A172 (cell line): ENCODE measurements at regions not wholly inside any gene's neighbourhood (a gene's known extent, or its start where the extent isn't known, plus 50 kb on each side); places are given as distances from the start of the nearest gene placed in this dataset.
"Not testable (repeated sequence)": the region's sequence is repeated elsewhere in the genome, so short reads cannot be mapped to it uniquely, and the experiment has no call there.

ENCODE experiments used
- DNase-seq: peaks from one replicate; pipeline ENCODE4 v3.0.0-alpha.2; 2015; ENCODE audit warnings: low spot score

DNA sequence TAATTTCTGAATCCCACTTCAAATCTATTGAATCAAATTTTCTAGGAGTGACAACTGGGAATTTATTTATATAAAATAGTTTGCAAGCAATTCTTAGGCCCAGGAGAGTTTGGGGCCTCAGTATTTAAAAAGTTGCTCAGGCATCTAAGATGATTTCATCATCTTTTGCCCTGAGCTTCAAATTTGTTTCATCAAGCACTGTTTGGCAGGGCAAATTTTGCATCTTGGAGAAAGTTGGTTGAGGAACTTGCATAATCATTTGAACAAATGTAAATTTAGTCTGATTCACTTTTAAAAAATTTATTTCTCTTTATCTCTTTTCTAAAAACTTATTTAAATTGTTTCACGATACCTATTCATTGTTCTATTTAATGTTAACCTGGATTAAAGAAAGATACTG is 702.8 kb downstream of the SI start:
- DNase-seq = no peak

DNA sequence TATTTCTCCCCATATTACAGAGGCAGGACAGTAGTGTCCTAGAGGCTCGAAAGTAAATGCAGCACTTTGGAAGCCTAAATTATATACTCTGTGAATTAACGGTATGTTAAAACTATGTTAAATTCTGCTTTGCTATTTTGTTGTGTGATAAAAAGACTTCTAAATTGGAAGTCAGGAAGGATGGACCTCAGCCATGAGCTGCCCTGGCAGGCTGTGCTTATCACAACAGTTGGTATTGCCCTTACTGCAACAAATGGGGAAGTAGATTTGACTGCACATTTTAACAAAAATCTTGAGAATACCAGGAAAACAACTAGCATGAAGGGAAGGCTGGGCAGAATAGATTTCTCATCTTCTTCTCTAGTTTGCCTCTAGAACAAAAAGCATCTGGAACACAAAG is 706.6 kb downstream of the SI start:
- DNase-seq = no peak

- no peak for DNase-seq
Observed at GRCh38 chr3:164370970-164371369, 707.3 kb downstream of the SI start.

GRCh38 chr3:164365242-164365641 is 713.1 kb downstream of the SI start:
- no peak for DNase-seq

DNA sequence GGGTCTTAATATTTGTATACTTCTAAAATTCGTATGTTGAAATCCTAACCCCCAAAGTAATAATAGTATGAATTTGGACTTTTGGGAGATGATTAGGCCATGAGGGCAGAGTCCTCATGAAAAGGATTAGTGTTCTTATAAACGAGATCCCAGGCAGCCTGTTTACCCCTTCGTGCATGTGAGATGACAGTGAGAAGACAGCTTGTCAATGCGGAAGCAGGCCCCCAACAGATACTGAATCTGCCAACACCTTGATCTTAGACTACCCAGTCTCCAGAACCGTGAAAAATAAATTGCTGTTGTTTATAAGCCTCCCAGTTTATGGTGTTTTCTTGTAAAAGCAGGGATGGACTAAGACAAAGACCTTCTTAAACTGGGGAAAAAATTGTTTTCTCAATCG is 714.2 kb downstream of the SI start:
- DNase-seq = no peak

- DNase-seq = no peak
Observed at GRCh38 chr3:164360738-164361406, 717.4 kb downstream of the SI start.

DNA sequence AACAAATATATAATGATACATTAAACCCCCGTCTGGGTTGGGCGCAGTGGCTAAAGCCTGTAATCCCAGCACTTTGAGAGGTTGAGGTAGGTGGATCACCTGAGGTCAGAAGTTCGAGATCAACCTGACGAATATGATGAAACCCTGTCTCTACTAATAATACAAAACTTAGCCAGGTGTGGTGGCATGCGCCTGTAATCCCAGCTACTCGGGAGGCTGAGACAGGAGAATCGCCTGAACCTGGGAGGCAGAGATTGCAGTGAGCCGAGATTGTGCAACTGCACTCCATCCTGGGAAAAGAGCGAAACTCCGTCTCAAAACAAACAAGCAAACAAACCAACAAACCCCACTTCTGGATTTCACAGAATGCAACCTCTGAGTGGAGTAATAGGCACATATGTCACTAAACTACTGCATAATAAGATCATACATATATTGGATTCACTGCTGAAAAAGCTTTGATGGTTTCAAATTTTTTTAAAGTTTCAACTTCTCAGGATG is 718.2 kb downstream of the SI start:
- DNase-seq = no peak

DNA sequence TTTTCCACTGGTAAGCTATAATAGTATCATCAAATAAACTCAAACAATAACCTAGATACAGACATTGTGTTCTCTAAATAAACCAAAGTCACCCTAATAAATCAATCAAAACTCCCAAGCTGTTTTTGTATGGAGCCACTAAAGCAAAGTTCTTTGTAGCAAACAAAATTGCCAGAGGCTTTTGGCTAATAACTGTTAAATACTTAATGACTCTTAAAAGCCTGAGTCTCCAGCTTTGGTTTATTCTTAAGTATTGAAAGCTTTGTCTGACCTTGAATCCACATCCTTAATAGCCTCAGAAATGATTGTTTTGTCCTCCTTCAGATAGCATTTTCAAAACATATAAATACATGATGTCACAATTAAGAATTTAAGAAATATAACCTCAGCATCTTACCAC is 725.3 kb downstream of the SI start:
- no peak for DNase-seq

GRCh38 chr3:164351131-164351530 is 727.2 kb downstream of the SI start:
- peak; percentile 62 for DNase-seq

DNA sequence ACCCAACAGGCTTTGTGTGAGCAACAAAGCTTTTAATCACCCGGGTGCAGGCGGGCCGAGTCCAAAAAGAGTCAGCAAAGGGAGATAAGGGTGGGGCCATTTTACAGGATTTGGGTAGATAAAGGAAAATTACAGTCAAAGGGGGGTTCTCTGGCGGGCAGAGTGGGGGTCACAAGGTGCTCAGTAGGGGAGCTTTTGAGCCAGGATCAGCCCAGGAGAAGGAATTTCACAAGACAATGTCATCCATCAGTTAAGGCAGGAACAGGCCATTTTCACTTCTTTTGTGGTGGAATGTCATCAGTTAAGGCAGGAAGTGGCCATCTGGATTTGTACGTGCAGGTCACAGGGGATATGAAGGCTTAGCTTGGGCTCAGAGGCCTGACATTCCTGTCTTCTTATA is 736.1 kb downstream of the SI start:
- peak; percentile 30 for DNase-seq

GRCh38 chr3:164341086-164341485 is 737.2 kb downstream of the SI start:
- DNase-seq = no peak

GRCh38 chr3:164340273-164340672 is 738.0 kb downstream of the SI start:
- DNase-seq = no peak

DNA sequence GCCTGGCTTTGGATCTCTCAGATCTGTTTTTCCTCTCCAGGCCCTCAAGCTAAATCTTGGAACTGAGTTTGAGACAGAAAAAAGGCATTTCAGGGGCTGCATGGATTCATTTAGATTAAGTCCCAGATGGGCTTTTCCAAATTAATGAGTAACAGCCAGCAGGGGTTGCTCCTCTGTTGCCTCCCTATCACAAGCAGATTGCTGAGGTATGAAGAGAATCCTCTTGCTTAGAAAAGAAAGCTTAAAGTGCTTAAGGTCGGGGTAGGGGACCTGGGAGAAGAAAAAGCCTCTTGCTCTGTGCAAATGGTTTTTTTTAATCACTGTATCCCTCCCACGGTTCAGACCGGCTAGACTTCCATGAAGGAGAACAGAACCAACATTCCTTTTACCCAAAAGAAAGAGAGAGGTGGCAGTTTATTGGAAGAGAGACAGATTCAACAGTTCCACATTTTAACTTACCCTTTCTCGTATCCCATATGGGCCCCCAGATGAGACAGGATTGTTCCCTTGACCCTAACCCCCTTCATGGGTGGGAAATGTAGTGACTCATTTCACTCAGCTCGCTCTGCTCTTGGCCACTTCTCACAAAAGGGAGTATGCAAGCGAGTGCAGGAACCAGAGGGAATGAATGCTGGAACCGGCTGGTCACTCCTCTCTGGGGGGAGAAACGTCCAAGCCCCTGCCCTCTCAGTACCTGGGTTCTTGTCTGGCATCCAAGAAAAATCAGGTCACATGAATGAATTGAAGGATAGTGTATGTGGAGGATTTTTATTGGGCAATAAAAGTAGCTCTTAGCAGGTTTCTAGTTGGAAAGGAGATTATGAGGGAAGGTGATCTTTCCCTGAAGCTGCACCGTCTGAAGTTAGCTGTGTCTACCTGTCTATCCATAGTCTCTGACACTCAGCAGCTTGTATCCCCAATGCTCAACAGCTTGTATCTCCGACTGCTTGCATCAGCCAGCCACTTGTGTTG is 745.2 kb downstream of the SI start:
- no peak for DNase-seq

DNA sequence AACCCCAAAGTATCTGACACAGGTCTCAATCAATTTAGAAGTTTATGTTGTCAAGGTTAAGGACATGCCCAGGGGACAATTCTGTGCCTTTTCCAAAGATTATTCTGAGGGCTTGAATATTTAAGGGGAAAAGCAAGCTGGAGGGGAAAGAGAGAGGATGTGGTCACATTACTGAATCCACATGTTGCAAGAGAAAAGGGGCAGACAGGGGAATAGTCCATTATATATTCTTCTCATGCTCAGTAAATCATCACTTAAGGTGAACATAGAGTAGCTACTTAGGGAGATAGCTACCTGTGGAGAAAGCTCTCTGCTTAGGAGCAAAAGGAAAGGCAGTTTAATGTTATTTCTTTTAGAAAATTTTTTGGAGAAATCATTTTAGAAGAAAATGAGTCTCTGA is 751.6 kb downstream of the SI start:
- DNase-seq = no peak

DNA sequence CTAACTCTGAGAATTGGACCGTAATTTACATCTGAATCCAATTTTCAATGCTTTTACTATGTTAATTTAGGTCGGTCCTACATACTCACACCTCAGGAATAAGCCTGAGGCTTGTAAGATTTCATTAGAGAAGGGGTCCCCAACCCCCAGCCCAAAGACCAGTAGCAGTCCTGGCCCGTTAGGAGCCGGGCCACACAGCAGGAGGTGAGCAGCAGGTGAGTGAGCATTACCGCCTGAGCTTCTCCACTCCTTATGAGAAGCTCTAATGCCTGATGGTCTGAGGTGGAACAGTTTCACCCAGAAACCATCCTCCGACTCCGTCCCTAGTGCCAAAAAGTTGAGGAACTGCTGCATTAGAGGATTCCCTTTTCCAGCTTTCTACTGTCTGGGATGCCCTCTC is 757.3 kb downstream of the SI start:
- DNase-seq = no peak

- no peak for DNase-seq
Observed at GRCh38 chr3:164306042-164306441, 772.3 kb downstream of the SI start.

GRCh38 chr3:164303894-164304293 is 774.4 kb downstream of the SI start:
- DNase-seq = no peak

DNA sequence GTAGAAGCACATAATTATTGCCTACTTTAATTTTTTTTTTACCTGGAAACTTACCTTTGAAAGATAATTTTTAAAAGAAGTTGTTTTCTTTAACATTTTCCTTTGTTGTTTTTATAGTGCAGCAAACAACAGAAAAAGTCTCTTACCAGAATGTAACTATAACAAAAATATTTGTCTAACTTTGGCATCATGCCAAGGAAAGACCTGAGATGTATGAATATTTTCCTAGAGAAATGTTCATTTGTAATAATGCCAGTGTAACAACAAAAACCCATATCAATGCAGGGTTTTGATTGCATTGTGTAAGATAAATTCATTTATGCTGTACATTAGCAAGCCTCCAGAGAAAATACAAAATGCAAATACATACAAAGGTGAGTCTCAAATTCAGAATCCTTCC is 775.7 kb downstream of the SI start:
- DNase-seq = no peak

- DNase-seq = not testable (repeated sequence)
Observed at GRCh38 chr3:164291486-164291885, 786.8 kb downstream of the SI start.

DNA sequence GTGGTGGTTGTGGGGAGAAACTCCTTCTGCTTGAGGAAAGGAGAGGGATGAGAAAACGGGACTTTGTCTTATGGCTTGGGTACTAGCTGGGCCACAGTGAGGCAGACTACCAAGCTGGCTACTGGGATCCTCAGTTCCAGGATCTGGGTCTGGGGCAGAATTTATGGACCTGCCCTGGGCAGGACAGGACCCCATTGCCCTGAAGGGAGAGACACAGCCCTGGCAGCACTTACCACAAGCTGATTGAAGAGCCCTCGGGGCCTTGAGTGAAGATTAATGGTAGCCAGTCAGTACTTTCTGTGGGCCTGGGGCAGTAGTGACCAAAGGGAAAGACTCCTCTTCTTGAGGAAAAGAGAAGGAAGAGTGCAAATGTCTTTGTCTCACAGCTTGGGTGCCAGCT is 799.7 kb downstream of the SI start:
- no peak for DNase-seq

DNA sequence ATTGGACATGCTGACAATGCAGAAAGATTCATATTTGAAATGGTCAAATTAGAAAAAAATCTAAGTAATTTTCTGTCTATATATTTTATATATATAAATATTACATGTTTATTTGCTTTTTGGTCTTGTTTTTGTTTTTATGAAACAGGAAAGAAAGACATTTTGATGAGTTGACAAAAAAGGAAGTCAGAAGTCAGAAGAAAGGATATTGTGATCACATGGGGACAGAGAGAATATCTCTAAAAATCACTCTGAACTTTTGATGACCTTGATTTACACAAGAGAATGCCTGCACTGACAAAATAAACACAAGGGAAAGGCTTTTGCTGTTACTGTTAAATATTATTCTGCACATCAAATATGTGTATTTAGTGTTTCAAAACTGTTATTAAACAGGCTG is 811.2 kb downstream of the SI start:
- DNase-seq = no peak

DNA sequence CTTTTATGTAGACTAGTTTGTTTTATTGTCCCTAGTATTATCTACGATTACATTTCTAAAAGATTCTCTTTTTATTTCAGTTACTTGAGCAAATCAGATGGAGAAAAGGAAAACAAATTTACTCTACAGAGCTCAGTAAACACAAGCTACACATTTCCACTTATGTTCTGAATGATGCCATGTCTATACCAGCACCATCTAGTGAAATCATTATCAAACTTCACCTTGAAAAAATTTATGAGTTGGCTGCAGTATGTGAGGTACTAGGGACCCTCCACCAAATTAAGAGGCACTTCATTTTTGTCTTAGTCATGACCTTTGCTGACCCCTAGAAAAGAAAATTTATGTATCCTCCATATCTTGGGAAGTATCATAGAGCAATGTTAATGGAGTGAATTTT is 827.4 kb downstream of the SI start:
- DNase-seq = no peak

GRCh38 chr3:164236851-164237250 is 841.4 kb downstream of the SI start:
- DNase-seq = no peak
